ENCODE measurements at regions not wholly inside any gene's neighbourhood (a gene's known extent, or its start where the extent isn't known, plus 50 kb on each side); places are given as distances from the start of the nearest gene placed in this dataset.
A peak's percentile ranks its signal among the peaks of the same experiment; 100 is the strongest.

DNA sequence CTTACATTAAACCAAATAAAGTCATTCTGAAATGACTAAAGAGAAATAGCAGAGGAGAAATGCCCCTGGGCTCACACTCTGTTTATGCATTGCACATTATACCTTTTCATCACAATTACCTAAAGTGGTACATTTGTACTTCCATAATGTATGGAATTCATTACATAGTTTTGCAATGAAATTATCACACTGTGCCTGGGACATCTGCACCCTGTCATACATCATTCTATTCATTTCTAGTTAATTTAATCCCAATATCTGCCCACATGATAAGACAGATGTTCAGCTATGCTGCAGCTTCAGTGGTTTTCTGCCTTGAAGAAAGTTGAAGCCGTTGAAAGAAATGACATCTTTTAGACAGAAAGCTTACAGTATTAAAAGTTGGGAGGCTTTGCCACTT is 580.0 kb downstream of the SOX6 start:
- no peak for DNase-seq (ENCODE audit: low read depth, low spot score)
- H3K27ac ChIP-seq: no peak overlapping the region

DNA sequence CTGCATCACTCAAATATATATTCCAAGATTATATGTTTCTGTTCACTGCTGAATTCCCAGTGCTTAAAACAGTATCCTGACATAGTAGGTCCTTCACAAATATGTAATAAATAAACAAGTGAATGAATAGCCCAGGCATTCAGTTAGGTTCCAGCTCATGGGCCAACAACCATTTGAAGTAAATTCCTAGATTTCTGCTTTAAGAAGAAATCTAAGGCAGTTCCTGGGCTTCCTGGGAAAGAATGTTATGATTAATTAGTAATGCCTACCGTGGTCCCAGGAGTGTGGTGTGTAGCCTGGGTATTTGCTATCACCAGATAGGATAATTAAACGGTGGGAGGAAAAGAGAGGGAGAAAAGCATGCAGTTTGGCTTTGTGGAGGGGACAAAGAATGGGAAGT is 576.8 kb downstream of the SOX6 start:
- no peak overlapping the region for H3K27ac ChIP-seq
- DNase-seq (ENCODE audit: low read depth, low spot score): no peak

DNA sequence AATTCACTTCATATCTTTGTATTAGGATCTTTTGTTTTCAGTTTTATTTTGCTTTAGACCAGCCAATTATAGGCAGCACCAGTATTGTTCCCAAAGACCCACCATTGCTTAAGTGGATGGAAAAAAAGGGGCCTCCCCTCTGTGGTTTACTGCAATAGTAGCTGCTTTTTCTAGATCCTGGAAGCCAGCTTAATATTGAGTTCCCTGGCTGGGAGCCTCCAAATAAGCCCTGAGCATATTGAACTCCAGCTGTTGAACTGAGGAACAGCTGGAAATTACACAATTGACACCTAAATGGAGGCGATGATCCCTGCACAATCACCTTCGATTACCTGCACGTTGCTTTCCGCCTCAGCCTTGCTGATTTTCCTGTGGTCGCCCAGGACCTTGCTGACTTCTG is 576.0 kb downstream of the SOX6 start:
- H3K27ac ChIP-seq: no peak overlapping the region
- no peak for DNase-seq (ENCODE audit: low read depth, low spot score)

DNA sequence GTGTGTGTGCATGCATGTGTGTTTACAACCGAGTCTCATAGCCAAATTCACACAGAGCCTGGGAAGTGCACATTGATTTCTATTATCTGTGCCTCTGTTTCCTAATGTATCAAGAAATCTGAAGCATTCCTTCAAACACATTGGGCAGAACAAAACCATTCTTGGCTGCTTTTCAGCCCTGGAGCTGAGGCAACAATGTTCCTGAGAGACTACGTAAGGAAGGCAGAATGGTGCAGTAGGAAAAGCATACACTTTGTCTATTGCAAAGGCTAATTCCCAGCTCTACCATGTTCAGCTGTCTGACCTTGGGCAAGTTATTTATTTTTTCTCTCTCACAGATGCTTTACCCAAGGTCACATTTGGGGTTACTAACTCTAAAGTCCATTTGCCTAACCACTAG is 575.5 kb downstream of the SOX6 start:
- H3K27ac ChIP-seq: no peak overlapping the region

DNA sequence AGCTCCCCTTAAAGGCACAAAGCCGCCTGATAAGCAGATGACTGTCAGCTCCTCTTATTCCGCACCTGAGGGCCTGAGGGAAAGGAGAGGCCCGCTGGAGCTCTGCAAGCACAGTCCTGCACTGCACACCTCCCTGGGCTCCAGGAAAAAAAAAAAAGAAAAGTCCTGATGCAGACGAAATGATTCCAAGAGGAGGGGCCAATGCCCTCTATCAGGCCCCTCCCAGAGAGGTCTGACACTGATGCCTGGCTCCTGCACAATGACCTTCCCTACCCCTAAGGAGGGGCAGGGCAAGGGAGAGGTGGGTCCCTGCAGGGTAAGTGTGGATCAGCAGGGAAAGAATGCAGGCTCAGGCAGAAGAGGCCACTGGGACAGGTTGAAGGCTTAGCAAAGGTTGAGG is 572.7 kb downstream of the SOX6 start:
- DNase-seq (ENCODE audit: low read depth, low spot score): no peak
- no peak overlapping the region for H3K27ac ChIP-seq

More for the DNA sequence above, 575.5 kb downstream of the SOX6 start:
- no peak for DNase-seq (ENCODE audit: low read depth, low spot score)

DNA sequence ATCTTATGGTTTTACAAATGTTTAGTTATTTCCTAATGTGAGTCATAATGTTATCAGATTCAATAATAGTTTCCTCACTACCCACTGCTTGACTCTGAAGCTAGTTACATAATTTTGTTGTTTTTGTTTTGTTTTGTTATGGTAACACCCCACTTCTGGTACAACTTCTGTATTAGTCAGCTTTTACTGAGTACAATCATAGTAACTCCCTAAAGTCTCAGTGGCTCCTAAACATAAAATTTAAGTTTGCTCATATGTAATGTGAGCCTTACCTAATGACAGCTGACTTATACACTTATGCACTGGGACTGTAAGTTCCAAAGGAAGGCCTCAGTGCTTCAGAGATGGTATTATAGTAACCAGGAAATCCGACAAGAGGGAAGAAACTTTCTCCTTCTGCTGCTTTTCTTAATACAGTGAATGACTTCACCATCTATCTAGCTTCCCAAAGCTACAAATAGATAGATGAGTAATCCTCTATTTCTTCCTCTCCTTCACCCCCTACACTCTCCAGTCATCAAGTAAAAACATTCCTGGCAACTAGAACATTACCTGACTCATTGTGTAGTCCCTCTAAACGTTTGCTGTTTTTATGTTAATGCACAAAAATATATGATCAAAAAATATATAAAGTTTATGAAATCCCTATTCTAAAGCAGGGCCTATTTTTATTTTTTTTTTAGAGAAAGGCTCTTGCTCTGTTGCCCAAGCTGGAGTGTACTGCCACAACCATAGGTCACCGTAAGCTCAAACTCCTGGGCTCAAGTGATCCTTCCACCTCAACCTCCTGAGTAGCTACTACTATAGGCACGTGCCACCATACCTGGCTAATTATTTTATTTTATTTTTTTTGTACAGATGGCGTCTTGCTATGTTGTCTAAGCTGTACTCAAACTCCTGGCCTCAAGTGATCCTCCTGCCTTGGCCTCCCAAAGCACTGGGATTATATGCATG is 563.0 kb downstream of the SOX6 start:
- DNase-seq (ENCODE audit: low read depth, low spot score): no peak

DNA sequence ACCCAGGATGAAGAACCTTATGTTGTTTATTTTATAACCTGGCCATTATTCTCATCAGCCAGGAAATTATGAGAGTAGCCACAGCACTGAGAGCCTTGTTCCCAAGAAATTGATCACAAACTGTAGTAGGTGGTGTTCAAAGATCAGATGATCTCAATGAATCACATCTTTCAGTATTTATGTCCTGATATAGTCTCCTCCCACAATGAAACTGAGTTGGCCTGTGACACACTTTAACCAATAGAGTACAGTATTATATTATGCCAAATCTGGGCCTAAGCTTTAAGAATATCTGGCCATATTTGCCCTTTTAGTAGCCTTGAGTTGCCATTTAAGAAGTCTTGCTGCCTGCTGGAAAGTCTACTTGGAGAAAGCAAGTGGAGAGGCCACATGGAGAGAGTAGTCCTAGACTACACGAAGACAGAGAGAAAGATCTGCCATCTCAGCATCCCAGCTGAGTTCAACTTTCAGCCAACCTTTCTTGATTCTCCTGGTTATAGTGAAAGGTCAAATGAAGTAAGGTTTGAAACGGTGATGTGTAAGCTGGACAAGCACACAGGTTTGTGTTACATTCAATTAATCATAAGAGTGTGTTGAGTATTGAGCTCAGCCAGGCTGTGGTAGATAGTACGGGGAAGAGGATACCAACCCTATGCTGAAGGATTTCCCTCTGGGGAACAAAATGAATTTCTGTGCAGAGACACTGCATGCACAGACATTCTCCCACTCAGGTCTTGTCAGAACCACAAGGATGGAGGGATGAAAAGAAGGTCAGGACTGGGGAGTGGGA is 561.8 kb downstream of the SOX6 start:
- H3K27ac ChIP-seq: no peak overlapping the region
- DNase-seq (ENCODE audit: low read depth, low spot score): no peak

More for the DNA sequence above, 563.0 kb downstream of the SOX6 start:
- peak overlapping the region; percentile 60 for H3K27ac ChIP-seq

DNA sequence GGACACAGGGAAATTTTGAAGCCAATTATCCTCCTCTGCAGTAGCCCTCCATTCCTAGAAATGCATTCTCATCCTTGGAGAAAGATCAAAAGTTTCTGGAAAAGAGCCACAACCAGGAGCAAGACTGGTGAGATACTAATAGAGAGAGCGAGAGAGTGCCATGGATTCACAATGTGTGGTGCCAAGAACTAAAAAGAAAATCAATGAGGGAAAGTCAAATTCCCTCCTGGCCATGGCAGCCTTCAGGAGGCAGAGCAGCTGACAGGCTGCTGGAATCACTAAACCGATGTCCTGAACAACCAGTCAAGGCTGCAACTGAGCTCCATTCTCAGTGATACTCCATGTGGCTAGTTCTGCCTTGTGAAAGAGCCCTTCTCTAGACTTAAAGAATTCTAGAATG is 561.0 kb downstream of the SOX6 start:
- DNase-seq (ENCODE audit: low read depth, low spot score): no peak
- no peak overlapping the region for H3K27ac ChIP-seq

DNA sequence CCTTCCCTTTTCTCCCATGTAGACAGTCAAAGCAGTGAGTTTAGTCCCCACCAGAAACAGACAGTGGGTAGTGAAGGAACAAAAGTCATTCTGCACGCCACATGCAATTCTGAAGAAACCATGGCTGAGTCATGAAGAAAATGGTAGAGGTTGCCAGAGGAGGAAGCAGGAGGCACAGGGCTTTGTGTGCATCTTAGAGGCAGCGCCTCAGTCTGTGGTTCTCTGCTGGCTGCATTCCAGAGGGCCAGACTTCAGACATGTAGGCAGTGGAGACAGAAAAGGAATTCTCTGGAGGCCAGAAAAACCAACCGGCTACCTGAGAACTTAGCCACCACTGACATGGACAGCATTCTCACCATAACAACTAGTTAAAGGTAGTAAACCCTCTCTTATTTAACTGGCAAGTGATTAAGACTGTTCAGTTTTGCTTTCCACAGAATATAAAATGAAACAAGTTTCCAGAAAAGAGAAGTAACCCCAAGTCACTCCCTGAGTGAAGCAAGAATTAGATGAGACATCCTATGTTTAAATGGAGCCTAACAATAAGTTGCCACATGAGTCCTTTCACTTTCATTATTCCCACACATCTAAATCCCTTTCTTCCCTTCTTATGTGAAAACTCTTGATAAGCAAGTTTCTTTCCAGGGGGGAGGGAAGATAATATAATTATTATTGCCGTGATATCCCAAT is 556.1 kb downstream of the SOX6 start:
- DNase-seq (ENCODE audit: low read depth, low spot score): peak; percentile 52
- peak overlapping the region; percentile 63 for H3K27ac ChIP-seq

DNA sequence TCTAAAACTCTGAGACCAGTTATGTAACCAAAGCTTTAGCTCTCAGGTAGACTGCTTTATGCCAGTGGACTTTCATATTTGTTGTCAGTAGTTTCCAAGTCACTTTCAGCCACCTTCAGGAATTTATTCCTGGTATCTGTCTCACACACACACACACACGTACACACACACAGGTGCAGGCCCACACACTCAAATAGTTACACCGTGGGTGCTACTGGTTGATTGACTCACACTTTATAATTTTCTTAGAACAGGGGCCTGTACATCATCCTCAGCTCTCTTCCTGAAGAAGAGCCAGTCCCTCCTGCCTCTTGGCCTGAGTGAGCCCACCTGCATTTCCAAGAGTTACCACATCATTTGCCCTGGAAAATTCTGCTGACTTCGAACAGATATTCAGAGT is 555.2 kb downstream of the SOX6 start:
- no peak overlapping the region for H3K27ac ChIP-seq
- no peak for DNase-seq (ENCODE audit: low read depth, low spot score)

DNA sequence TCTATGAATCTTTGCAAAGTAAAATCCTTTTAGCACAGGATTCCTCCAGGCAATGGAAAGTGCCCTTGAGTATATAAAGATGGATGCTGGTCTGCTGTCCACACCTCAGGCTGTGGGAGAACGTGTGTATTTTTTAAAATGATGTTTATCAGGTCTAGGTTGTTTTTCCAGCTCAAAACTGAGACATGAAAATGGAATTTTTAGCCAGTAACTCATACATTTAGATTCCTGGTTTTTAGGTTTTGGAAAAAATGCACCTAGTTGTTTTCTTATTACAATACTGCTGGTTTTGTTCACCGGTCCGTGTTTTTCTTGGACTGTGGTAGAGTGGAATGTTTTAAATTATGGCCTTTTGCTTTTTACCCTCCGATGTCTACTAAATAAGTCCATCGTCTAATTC is 554.7 kb downstream of the SOX6 start:
- H3K27ac ChIP-seq: no peak overlapping the region
- no peak for DNase-seq (ENCODE audit: low read depth, low spot score)

DNA sequence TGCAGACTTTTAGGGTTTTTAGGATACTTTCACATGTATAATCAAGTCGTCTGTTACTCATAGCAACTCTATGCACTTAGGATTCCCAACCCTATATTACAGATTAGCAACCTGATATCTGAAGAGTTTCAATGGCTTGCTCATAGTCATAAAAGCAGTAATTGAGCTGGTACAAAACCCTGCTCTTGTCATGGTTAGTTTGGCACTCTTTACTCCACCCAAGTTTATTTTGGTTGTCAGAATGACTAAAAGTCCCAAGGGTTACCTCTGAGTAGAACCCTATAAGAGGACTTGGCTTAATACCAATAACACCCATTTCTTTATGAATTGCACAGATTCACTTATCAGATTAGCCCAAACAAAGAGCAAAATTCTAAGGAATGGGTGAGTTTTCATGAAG is 550.6 kb downstream of the SOX6 start:
- no peak overlapping the region for H3K27ac ChIP-seq
- DNase-seq (ENCODE audit: low read depth, low spot score): no peak

DNA sequence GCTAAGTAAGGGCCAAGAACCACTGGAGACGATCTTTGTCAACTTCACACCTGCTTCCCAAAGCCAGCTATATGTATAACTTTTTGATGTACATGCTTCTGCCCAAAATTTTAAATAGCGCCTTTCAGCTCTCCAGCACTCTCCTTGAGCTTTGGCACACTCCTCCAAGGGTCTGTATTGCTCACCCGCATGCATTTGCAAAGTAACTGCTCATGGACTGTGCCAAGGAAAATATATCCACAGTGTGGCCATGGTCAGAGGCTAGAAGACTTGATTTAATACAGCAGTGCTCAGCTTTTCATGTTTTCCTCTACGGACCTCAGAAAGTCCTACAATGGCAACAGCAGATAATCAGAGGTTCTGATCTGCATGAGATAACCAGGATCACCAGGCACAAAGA is 550.1 kb downstream of the SOX6 start:
- DNase-seq (ENCODE audit: low read depth, low spot score): no peak
- H3K27ac ChIP-seq: no peak overlapping the region

DNA sequence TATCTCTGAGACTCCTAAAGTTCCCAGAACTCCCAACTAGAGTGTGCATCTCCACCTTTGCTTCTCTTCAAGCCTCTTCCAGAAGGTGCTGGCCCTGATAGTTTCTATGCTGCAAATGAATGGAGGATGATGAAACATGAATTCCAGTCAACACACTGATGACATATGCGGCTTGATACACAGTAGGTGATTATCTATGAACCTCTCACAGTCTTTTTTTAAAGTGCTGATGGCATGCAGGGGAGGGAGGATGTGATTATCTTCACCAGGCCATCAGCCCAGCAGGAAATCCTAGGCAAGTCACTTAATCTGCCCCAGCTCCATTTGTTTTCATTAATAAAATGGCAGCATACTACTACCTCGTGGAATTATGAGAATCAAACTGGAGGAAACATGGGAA is 548.5 kb downstream of the SOX6 start:
- DNase-seq (ENCODE audit: low read depth, low spot score): no peak
- H3K27ac ChIP-seq: no peak overlapping the region

DNA sequence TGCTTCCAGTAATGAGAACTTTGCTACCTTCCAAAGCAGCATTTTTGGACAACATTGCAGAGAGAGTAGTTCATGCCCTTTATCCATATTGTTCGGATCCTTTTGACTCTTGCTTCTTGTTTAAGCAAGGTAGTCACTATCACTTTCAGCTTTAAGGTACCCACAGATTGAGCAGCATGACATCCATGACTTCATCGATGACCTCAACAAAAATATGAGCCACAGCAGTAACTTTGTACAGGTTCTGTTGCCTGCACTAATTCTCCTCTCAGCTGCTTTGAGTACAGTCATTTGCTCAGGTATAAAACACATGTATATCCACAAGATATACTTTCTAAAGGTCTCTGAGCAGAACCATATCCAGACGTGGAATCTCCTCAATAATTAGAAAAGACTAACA is 546.3 kb downstream of the SOX6 start:
- no peak overlapping the region for H3K27ac ChIP-seq
- DNase-seq (ENCODE audit: low read depth, low spot score): no peak

DNA sequence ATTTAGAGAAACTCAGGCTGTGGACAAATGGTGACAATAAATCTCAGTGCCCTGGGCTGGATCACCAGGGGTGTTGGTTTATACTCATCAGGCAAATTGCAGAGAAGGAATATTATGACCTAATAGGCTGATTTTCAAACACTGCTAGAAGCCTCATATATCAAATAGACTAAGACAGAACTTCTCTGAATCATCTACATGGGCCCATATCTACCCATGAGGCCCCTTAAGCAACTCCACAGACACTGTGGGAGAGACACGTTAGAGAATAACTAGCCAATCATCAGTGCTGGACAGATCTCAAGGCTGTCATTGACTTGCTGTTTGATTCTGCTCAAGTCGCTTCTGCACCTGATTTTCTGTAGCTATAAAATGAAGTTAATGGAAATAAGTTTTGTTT is 545.8 kb downstream of the SOX6 start:
- no peak for DNase-seq (ENCODE audit: low read depth, low spot score)
- H3K27ac ChIP-seq: no peak overlapping the region

DNA sequence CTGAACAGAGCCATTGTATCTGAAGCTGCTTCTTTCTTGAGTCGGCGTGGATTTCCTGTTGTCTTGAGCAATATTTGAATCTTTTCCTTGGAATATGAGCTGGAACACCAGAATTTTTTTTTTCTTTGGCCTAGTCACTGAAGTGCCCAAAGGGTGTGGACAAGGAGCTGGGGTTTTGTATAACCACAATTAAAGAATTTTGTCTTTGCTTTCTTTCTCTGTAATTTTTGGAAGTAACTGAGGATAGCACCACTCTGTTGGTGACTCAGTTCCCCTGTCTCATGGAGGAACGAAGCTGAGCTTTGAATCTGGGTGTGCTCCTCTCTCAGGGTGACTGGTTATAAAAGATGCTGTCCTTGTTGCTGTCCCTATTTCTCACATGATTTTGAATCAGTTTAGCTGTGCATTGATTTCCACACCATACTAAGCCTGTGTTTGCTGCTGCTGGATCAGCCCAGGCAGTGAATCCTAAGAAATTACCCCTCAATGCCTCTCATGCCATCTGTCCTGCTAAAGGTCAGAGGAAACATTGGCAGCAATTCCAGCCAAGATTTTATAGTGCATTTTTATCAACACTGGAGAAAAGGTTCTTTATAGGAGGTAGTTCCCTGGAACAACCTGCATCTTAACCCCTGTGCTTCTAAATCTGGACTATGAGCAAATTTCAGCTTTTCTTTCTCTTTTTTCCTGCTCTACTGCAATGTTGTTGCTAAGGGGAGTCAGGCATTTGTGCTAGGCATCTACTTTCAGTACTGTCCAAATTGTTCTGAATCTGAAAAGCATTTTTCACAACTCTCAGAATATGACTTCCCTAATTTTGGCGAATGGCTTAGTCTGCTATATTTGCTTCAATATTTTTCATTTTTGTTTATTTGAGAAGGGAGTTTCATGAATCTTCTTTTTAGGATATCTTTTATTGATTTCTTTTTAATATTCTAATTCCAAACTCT is 540.8 kb downstream of the SOX6 start:
- DNase-seq (ENCODE audit: low read depth, low spot score): no peak
- no peak overlapping the region for H3K27ac ChIP-seq

DNA sequence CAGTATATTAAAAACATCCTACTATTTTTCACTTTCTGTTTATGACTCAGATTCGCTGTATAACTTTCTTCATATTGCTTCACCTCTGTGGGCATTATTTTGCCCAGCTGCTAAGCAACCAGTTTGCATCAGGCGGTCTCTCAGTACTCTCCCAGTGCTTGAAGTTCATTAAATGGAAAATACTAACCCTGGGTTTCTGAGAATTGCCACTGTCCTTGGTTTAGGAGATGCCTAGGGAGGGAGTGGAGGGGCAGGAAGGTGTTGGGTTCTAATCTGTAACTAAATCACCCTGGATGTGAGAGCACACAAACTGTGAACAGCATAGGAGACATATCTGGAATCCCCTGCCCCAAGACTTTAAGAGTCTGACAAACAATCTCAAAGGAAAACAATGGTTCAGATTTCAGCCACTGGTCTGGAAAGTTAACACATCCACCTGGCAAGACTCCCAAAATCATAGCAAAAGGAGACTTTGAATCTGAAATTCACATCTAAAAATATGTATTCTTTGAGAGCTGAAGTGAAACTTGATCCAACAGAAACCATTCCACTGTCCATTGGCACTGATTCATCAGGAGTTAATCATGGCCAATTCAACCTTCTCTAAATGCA is 540.0 kb downstream of the SOX6 start:
- H3K27ac ChIP-seq: peak overlapping the region; percentile 32
- DNase-seq (ENCODE audit: low read depth, low spot score): no peak

DNA sequence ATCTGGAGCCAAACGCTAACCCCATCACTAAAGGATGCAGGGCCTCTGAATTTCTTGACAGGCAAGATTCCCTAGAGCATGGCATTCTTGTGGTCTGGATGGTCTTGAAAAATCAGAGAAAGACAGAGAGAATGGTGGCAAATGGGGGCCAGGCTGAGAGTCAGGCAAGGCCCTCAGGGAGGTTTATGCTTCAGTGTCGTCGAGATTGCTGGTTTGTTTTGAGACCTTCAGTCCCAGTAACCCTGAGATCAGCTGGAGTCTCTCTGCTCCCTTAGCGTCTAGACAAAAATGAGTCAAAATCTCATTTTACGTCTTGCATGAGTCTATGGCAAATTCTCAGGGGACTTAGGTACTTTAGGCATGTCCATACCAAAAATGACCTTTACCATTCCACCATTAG is 539.3 kb downstream of the SOX6 start:
- DNase-seq (ENCODE audit: low read depth, low spot score): no peak
- H3K27ac ChIP-seq: no peak overlapping the region

All from epithelial cell of prostate (primary cell).